ENCODE measurements at regions not wholly inside any gene's neighbourhood (a gene's known extent, or its start where the extent isn't known, plus 50 kb on each side); places are given as distances from the start of the nearest gene placed in this dataset.

DNA sequence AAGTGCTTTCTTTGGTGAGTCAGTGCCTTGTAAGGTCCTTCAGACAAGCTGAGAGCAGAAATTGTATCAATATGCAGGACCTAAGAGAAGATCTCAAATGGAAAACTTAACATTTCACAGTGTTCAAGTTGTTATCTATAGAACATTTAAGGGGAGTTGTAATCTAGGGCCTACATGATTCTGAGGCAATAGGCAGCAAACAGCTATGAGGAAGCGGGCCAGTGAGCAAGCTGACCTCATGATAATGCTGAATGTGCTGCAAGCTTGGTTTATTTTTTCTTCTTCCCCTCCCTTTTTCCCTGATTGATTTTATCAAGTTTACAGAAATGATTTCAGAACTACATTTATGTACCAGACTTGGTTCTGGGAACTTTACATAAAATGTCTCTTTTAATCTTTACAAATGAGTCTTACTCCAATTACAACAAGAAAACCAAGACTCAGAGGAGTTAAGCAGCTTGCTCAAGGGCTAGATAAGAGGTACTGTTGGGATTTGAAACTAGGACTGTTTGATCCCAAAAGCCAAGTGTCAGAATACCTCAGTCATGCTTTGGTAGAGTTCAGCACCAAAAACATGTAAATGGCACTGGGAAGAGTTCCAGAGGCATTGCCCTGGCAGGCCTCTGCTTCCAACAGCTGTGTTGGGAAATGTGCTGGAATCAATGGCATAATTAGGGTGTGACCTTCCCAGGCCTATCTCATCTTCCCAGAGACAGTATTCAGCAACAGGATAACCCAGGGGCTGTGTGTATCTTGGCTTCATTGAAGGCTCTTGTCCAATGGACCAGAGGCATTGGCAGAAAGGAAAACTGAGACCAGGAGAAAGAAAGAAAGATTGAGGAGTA lies 130.1 kb downstream of the LRRC70 start:
- DNase-seq: peak; percentile 4 to 41
- TF ChIP-seq POLR2A (IDR thresholded peaks at IDR 0.05; ENCODE audit: low read length) (no peak), GATA1 (IDR thresholded peaks at IDR 0.05; ENCODE audit: low read depth, low read length) (no peak)

DNA sequence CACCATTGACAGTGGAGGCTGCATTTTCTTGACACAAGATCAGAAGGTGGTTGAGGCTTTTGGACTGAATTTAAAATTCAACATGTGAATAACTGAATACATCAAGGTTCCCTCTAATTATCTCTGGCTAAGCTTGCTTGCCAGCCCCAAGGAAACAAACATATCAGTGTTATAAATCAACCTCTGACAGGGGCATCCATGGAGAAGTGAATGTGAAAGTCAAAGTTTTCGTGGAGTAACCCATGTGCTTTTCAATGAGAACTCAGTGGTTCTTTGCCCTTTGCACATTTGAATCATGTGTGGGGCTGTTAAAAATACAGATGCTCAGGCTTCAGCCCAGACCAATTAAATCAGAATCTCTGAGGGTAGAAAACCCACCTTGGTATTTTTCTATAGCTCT lies 128.9 kb downstream of the LRRC70 start:
- TF ChIP-seq GATA1 (IDR thresholded peaks at IDR 0.05; ENCODE audit: low read depth, low read length): no peak
- no peak for TF ChIP-seq POLR2A (IDR thresholded peaks at IDR 0.05; ENCODE audit: low read length)
- DNase-seq: no peak

DNA sequence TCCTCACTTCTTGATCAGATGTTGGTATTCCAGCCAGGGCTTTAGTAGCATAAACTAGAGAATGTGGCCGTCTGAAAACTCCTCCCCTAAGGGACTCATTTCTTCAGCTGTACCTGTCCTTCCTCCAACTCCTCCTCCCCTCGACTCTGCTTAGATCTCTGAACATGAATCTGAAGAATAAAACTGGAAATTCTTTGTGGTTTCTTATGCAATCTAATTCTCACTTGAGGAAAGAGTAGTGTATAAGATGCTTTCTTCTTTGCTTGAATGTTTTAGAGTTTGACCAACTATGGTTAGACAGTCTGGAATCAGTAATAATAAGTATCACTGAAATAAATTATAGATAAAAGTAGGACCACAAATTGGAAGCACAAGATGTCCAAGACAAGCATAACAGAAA lies 128.5 kb downstream of the LRRC70 start:
- DNase-seq: no peak
- TF ChIP-seq GATA1 (IDR thresholded peaks at IDR 0.05; ENCODE audit: low read depth, low read length): no peak
- TF ChIP-seq POLR2A (IDR thresholded peaks at IDR 0.05; ENCODE audit: low read length): no peak

DNA sequence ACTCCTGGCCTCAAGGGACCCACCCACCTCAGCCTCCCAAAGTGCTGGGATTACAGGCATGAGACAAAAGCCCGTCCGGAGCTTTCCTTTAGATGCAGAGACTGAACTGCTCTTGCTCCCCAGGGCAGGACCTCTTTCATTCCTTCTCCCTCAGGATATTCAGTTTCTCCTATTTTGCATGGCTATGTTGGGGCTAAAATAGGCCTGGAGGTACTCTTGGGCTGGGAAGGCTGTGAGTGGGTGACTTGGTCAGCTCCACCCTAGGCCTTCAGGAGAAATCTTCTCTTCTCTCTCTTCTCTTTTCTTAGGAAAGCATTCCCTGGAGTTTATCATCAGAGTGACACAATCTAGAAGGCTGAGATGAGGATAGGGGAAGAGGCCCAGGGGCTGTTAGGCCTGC lies 126.4 kb downstream of the LRRC70 start:
- TF ChIP-seq POLR2A (IDR thresholded peaks at IDR 0.05; ENCODE audit: low read length) (no peak), GATA1 (IDR thresholded peaks at IDR 0.05; ENCODE audit: low read depth, low read length) (no peak)
- no peak for DNase-seq

DNA sequence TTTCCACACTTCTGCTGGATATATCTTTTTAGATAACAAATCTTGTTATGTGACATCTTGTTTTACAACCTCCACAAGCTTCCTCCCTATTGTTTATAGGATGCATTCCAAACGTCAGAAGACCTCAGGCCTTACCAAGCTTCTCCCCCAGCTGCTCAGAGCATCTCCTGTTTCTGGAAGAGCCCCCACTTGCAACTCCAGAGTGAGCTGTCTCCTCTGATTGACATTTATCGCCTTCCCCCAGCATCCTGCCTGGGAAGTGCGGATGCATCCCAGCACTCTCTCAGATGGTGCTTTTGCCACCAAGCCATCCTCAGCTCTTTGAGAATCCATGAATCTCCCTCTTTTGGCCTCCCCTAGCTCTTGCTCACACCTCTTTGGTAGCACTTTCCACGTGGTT lies 123.5 kb downstream of the LRRC70 start:
- no peak for DNase-seq
- no peak for TF ChIP-seq GATA1 (IDR thresholded peaks at IDR 0.05; ENCODE audit: low read depth, low read length)
- TF ChIP-seq POLR2A (IDR thresholded peaks at IDR 0.05; ENCODE audit: low read length): no peak

DNA sequence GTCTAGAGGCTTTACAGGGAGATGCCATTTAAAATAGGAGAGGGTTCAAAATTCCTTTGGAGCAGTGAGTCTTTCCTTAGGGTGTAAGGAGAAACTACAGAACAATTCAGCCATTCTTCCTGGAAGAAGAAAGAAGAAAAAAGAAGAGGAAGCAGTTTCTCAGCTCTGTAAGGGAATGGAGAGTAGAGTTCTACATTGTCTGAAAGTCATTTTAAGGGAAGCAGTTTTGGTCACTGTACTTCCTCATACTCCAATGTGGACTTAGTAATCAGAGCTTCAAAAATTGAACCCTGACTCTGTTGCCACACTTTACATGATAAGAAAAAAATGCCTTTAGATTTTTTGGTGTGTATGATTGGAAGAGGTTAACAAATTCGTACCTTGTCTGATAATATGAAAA lies 122.4 kb downstream of the LRRC70 start:
- DNase-seq: no peak
- TF ChIP-seq GATA1 (IDR thresholded peaks at IDR 0.05; ENCODE audit: low read depth, low read length) (no peak), POLR2A (IDR thresholded peaks at IDR 0.05; ENCODE audit: low read length) (no peak)

DNA sequence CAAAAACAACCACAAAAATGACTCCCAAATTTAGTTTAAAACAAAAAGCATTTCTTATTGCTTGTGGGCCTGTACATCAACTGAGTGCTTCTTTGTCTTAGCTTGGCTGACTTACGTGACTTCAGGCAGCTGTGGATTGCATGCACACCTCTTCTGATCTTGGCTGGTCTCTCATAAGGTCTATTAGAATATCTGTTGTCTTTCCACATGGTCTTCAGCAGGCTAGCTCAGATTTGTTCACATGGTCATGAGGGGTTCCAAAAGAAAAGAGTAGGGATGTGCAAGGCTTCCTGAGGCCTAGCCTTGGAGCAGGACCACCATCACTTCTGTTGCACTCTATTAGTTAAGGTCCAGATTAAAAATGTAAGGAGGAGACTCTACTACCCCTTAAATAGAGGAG lies 120.1 kb downstream of the LRRC70 start:
- no peak for TF ChIP-seq GATA1 (IDR thresholded peaks at IDR 0.05; ENCODE audit: low read depth, low read length)
- no peak for TF ChIP-seq POLR2A (IDR thresholded peaks at IDR 0.05; ENCODE audit: low read length)
- no peak for DNase-seq

DNA sequence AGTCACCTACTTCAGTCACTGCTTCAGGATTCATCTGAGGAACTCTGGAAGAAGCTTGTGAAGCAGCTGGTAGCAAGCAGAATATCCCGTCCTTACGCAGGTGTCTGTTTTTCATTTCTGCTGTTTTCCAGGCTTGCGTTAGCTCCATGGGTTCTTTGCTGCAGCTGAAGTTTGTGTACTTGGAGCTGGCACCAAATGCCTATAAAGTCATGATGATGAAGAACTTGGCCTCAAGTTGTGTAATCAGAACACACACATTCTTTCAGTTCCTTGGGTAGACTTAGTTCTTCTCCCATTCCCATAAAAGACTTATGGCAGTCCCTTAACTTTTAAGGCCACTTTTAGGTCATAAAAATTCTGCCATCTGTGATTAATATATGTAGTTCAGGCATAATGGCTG lies 116.7 kb downstream of the LRRC70 start:
- no peak for TF ChIP-seq GATA1 (IDR thresholded peaks at IDR 0.05; ENCODE audit: low read depth, low read length)
- no peak for TF ChIP-seq POLR2A (IDR thresholded peaks at IDR 0.05; ENCODE audit: low read length)
- DNase-seq: no peak

DNA sequence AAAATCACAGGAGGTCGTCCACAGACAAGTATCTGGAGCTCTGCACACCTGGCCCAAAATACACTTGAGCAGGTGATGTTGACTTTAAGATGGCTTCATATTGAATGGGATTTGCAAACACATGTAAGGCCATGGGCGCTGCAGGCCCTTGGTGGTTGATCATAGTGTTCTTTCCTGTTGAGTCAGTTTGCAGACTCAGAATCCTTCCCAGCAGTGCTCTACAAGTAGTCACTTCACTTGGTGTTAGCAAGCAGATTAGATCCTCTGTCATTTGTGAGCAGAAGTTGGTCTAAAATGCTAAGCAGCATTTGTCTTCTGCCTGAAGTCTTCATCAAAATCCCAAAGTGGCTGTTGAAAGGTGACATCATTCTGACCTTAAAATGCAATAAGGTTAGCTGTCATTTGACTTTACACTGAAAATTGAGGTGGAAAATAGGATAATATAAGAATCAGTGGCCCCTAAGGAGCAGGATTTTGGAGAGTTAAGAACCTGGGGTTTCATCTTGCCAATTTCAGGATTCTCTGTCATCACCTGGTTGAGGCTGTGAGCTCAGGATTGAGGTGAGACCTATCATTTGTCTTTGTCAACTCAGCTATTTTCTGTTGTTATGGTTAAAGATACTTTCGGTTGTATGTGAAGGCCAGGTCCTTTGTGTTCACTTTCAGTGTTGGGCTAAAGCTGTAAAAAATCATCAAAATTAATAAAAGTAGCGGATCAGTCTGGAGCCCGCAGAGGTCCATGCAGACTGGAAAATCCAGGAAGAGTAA lies 114.5 kb downstream of the LRRC70 start:
- DNase-seq: no peak
- TF ChIP-seq GATA1 (IDR thresholded peaks at IDR 0.05; ENCODE audit: low read depth, low read length) (no peak), POLR2A (IDR thresholded peaks at IDR 0.05; ENCODE audit: low read length) (no peak)

DNA sequence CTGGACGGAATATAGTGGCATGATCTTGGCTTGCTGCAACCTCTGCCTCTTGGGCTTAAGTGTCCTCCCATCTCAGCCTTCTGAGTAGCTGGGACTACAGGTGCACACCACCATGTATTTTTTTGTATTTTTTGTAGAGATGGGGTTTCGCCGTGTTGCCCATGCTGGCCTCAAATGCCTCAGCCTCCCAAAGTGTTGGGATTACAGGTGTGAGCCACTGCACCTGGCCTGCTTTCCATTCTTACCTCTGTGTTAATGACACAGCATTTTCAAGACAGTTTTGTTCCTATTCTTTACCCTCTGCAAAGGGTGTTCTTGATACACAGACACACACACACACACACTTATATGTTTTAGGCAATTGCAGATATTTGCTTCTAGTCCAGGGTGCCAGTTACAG lies 113.3 kb downstream of the LRRC70 start:
- no peak for DNase-seq
- TF ChIP-seq POLR2A (IDR thresholded peaks at IDR 0.05; ENCODE audit: low read length): no peak
- TF ChIP-seq GATA1 (IDR thresholded peaks at IDR 0.05; ENCODE audit: low read depth, low read length): no peak

DNA sequence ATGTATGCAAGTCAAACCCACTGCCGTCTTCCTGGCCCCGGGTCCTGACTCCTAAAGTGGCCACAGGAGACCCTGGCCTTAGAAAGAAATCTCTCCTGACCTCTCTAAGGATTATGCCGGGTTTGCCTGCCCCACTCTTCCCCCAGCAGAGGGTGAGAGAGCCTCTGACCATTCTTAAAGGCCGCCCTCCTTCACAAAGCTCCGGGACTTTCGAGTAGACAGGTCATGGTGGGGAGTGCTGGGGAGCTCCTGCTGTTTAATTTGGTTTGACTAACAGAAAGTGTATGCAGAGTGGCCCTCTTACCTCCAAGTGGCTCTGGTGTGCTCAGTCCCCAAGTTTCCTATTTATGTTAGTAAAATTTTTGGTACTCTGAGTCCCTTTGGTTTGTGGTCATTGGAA lies 111.8 kb downstream of the LRRC70 start:
- DNase-seq: no peak
- TF ChIP-seq POLR2A (IDR thresholded peaks at IDR 0.05; ENCODE audit: low read length) (no peak), GATA1 (IDR thresholded peaks at IDR 0.05; ENCODE audit: low read depth, low read length) (no peak)

DNA sequence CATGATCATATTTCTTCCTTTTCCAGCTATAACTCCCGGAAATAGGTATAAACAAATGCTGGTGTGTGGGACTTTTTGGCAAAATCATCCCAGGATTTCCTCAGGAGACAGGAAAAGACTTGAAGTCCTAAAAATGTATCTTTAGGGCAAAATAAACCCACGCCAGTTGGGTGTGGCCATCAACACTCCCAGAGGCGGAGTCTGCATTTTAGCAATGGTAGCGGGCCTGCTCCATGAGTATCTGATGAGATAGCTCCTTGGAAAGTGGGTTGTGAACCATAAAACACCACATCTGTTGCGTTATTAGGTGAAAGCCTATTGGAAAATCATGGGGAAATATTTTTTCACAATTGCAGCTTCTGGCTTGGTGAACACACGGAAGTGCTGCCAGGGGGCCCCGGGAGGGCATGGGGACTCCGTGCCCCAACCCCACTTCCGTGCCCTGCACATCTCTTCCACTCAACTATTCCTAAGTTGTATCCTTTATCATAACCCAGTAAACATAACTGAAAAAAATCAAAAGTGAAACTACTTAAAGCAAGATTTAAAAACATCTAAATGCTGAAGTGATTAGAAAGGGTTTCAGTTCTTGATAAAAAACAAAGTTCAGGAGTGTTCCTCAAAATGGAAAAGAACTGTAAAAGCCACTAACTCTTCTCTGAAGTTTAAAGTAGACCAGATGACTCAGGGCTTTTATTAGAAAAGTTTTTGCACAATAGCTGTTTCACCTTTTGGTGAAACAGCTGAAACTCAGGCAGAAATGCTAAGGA lies 111.2 kb downstream of the LRRC70 start:
- no peak for TF ChIP-seq GATA1 (IDR thresholded peaks at IDR 0.05; ENCODE audit: low read depth, low read length)
- no peak for TF ChIP-seq POLR2A (IDR thresholded peaks at IDR 0.05; ENCODE audit: low read length)

DNA sequence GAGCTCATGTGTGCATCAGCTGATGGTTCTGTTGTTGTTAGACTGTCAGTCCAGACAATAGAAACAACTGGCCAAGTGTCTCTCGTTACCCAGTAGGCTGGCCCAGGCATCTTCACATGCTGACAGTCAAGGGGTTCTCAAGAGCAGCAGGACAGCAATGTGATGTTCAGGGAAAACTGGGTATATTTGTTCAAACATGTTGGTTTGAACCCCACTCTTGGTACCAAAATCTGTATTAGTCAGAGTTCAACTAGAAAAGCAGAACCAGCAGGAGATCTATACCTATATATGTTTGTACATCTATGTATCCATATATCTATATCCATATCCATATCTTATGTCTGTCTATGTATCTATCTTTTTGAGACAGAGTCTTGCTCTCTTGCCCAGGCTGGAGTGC lies 108.1 kb downstream of the LRRC70 start:
- DNase-seq: no peak
- TF ChIP-seq GATA1 (IDR thresholded peaks at IDR 0.05; ENCODE audit: low read depth, low read length) (no peak), POLR2A (IDR thresholded peaks at IDR 0.05; ENCODE audit: low read length) (no peak)

More for the DNA sequence above, 111.2 kb downstream of the LRRC70 start:
- DNase-seq: no peak

DNA sequence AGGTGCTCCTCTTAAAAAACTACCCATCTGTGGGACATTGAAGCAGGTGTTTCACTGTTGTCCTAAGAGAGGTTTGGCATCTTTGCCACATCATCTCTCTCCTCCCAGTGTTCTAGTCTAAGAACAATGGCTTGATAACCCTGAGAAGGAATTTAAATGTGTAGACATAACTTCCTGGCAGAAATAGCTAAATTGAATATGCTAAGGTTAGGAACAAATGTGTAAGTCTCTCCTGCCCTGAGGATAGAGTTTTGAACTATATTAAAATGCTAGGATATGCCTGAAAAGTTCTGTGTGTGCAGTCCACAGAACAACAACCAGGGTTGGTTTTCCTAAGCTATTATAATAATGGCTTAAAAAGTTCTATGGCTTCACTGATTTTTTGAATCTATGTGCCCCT lies 106.6 kb downstream of the LRRC70 start:
- no peak for DNase-seq
- TF ChIP-seq GATA1 (IDR thresholded peaks at IDR 0.05; ENCODE audit: low read depth, low read length) (no peak), POLR2A (IDR thresholded peaks at IDR 0.05; ENCODE audit: low read length) (no peak)
